ENCODE measurements at regions not wholly inside any gene's neighbourhood (a gene's known extent, or its start where the extent isn't known, plus 50 kb on each side); places are given as distances from the start of the nearest gene placed in this dataset.

GRCh38 chr6:85017352-85017751 is 253.0 kb upstream of the TBX18 start:
- Histone ChIP-seq H2BK12ac (ENCODE audit: insufficient read length, low read depth, low read length) (no peak overlapping the region), H2AFZ (ENCODE audit: low read length) (no peak overlapping the region), H3K27ac (ENCODE audit: insufficient read length, low read depth, low read length) (no peak overlapping the region), H3K14ac (ENCODE audit: insufficient read depth, low read length) (no peak overlapping the region), H4K8ac (replicated peaks; ENCODE audit: insufficient read length, low read depth, low read length) (no peak overlapping the region), H3K56ac (ENCODE audit: insufficient read length, low read depth, low read length) (no peak overlapping the region), H2AK5ac (ENCODE audit: insufficient read length, low read length) (no peak overlapping the region), H3K27me3 (ENCODE audit: insufficient read depth, low read length) (no peaks in the 10 kb centered on the region), H3K4me2 (ENCODE audit: insufficient read depth, insufficient read length, low read length) (no peak overlapping the region), H3K23me2 (ENCODE audit: insufficient read length, low read depth, low read length, poor library complexity, severe bottlenecking) (no peaks in the 10 kb centered on the region), H3T11ph (ENCODE audit: low read length) (no peak overlapping the region), H4K20me1 (ENCODE audit: control insufficient read depth, insufficient read depth, insufficient read length) (no peaks in the 10 kb centered on the region), H2BK20ac (ENCODE audit: low read depth, low read length, poor library complexity, severe bottlenecking) (no peak overlapping the region), H3K79me2 (ENCODE audit: insufficient read depth, low read length) (no peaks in the 10 kb centered on the region), H4K91ac (ENCODE audit: insufficient read length, low read depth, low read length) (no peak overlapping the region), H3K9me3 (ENCODE audit: control insufficient read depth, low read depth, low read length) (no peaks in the 10 kb centered on the region), H2BK15ac (ENCODE audit: low read depth, low read length) (no peak overlapping the region), H3K23ac (ENCODE audit: insufficient read length, low read depth, low read length) (no peak overlapping the region), H3K4ac (ENCODE audit: low read depth, low read length) (no peak overlapping the region), H2BK120ac (ENCODE audit: low read depth, low read length, poor library complexity, severe bottlenecking) (no peak overlapping the region), H4K5ac (ENCODE audit: insufficient read length, low read depth, low read length) (no peak overlapping the region), H3K9ac (ENCODE audit: extremely low read depth, insufficient read length, low read length) (no peak overlapping the region), H2BK5ac (ENCODE audit: insufficient read length, low read length) (no peak overlapping the region), H3K4me1 (ENCODE audit: insufficient read depth, low read length) (peaks cover 3% of the 10 kb centered on the region; the same call in 1 of the 2 replicates), H3K79me1 (ENCODE audit: insufficient read depth, low read depth, low read length, poor library complexity, severe bottlenecking) (no peaks in the 10 kb centered on the region), H3K18ac (ENCODE audit: insufficient read length, low read depth, low read length) (no peak overlapping the region)
- WGBS (ENCODE audit: extremely low coverage, insufficient read length, low lambda C conversion rate), result no CpG with 5 or more reads among the region's 1 CpG
- no peak for TF ChIP-seq CTCF (conservative IDR thresholded peaks at IDR 0.05)
- no peak for DNase-seq
- H3K27me3 Mint-ChIP-seq (ENCODE audit: low read depth), result no peaks in the 10 kb centered on the region
- H3K27ac Mint-ChIP-seq, result no peak overlapping the region
- H3K9me3 Mint-ChIP-seq, result no peaks in the 10 kb centered on the region
- peaks cover 18 to 20% of the 10 kb centered on the region in 2 experiments for H3K4me1 Mint-ChIP-seq
- H3K4me3 Mint-ChIP-seq, result no peak overlapping the region
- H3K36me3 Mint-ChIP-seq (ENCODE audit: insufficient read depth in 1 of 3, low read depth in 3 of 3), result peaks cover 0 to 3% (median 0%) of the 10 kb centered on the region in 3 experiments; a peak in 2 of 7 replicates

All from H9 (cell line).